Progenitor cell of endocrine pancreas (in vitro differentiated cells): ENCODE measurements at regions not wholly inside any gene's neighbourhood (a gene's known extent, or its start where the extent isn't known, plus 50 kb on each side); places are given as distances from the start of the nearest gene placed in this dataset.

Experiments
- DNase-seq: peaks from one replicate; pipeline ENCODE4 v3.0.0; 2021; ENCODE audit warnings: low spot score; ENCODE audit not compliant: unreplicated experiment
- H3K27ac Mint-ChIP-seq: 2 replicates; pipeline ENCODE4 v1.8.0; 2021; ENCODE audit warnings: mild to moderate bottlenecking, moderate library complexity, mixed read lengths
- H3K27me3 Mint-ChIP-seq: 2 replicates; pipeline ENCODE4 v1.8.0; 2021; ENCODE audit warnings: mixed read lengths
- H3K36me3 Mint-ChIP-seq: 2 replicates; pipeline ENCODE4 v1.8.0; 2022; ENCODE audit warnings: mixed read lengths; ENCODE audit not compliant: insufficient read depth
- H3K4me1 Mint-ChIP-seq: 2 replicates; pipeline ENCODE4 v1.8.0; 2021; ENCODE audit warnings: low read depth, mixed read lengths
- H3K4me3 Mint-ChIP-seq: 2 replicates; pipeline ENCODE4 v1.8.0; 2021; ENCODE audit warnings: low read depth, mild to moderate bottlenecking, moderate library complexity, mixed read lengths
- H3K9me3 Mint-ChIP-seq: 2 replicates; pipeline ENCODE4 v1.8.0; 2021; ENCODE audit warnings: low read depth, mixed read lengths
- CTCF ChIP-seq: fragments of 200-600 bp; sonication (generic); IDR thresholded peaks from one replicate; pipeline ENCODE4 v1.5.0; 2021; ENCODE audit warnings: antibody characterized with exemption, mild to moderate bottlenecking; ENCODE audit not compliant: unreplicated experiment

- no peaks in the 10 kb centered on the region for H3K36me3 Mint-ChIP-seq
- DNase-seq, result no peak
Measured at GRCh38 chr18:38634117-38634516, 1068.5 kb upstream of the CELF4 start.

DNA sequence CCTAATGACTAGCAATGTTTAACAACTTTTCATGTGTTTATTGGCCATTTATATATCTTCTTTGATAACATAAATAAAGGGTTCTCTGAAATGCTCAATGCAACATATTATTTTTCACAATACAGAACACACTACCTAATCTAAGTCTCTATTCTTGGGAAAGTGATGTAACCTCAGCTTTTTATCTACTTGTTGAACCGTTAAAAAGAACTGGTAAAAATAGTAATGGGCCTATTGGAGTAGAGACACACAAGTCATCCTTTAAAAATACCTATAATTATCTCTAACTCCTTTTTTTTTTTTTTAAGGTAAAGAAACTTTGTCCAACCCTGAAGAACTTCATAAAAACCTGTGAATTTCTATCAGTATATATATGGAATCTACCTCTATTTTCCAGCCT is 1067.7 kb upstream of the CELF4 start:
- Mint-ChIP-seq H3K27me3 (no peaks in the 10 kb centered on the region), H3K27ac (no peak overlapping the region), H3K4me3 (no peak overlapping the region), H3K9me3 (no peaks in the 10 kb centered on the region), H3K36me3 (no peaks in the 10 kb centered on the region), H3K4me1 (no peaks in the 10 kb centered on the region)
- no peak for TF ChIP-seq CTCF
- DNase-seq, result no peak

More at GRCh38 chr18:38634117-38634516, 1068.5 kb upstream of the CELF4 start:
- no peaks in the 10 kb centered on the region for H3K27me3 Mint-ChIP-seq
- H3K9me3 Mint-ChIP-seq, result peaks cover 4% of the 10 kb centered on the region
- H3K4me3 Mint-ChIP-seq, result no peak overlapping the region
- no peaks in the 10 kb centered on the region for H3K4me1 Mint-ChIP-seq
- no peak for TF ChIP-seq CTCF
- no peak overlapping the region for H3K27ac Mint-ChIP-seq

DNA sequence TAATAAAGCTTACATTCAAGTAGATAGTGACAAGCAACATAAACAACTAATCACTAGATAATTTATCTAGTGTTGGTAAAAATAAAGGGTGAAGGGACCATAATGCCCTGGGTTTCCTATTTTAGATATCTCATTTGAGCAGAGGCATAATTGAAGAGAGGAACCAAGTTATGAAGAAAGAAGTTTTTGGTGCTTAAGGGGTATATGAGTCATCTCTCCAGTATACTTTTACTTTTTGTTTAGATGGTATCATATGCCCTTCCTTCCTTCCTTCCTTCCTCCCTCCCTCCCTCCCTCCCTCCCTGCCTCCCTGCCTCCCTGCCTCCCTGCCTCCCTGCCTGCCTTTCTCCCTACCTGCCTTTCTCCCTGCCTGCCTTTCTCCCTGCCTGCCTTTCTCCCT is 1053.5 kb upstream of the CELF4 start:
- DNase-seq, result no peak
- no peak overlapping the region for H3K27ac Mint-ChIP-seq
- H3K36me3 Mint-ChIP-seq, result no peaks in the 10 kb centered on the region
- H3K9me3 Mint-ChIP-seq, result peaks cover 2% of the 10 kb centered on the region
- peaks cover 18% of the 10 kb centered on the region for H3K4me1 Mint-ChIP-seq
- no peaks in the 10 kb centered on the region for H3K27me3 Mint-ChIP-seq
- no peak overlapping the region for H3K4me3 Mint-ChIP-seq
- no peak for TF ChIP-seq CTCF

- Mint-ChIP-seq H3K27me3 (no peaks in the 10 kb centered on the region), H3K4me3 (no peak overlapping the region), H3K4me1 (peaks cover 19% of the 10 kb centered on the region), H3K27ac (no peak overlapping the region), H3K9me3 (no peaks in the 10 kb centered on the region), H3K36me3 (no peaks in the 10 kb centered on the region)
- no peak for TF ChIP-seq CTCF
- DNase-seq, result no peak
Measured at GRCh38 chr18:38616306-38616705, 1050.7 kb upstream of the CELF4 start.

DNA sequence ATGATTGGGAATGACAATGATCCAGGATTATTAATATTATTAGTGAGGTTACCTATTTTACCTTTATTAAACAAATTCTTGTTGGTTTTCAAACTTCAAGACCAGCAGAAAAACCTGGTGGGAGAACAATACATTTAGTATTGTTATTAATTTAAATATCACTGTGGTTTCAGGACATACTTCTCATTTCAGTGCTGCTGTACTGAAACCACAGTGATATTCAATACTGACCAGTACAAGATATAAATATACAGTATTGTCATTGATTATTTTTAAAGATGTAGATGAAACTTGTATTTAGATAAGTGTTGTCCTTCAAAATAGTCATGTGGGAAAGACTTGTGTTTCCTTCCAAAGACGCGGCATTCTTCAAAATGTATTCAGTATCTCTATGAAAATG is 1047.3 kb upstream of the CELF4 start:
- no peaks in the 10 kb centered on the region for H3K9me3 Mint-ChIP-seq
- TF ChIP-seq CTCF, result no peak
- no peak overlapping the region for H3K4me3 Mint-ChIP-seq
- DNase-seq, result no peak
- H3K27me3 Mint-ChIP-seq, result no peaks in the 10 kb centered on the region
- H3K36me3 Mint-ChIP-seq, result no peaks in the 10 kb centered on the region
- H3K27ac Mint-ChIP-seq, result no peak overlapping the region
- peaks cover 17% of the 10 kb centered on the region for H3K4me1 Mint-ChIP-seq
